Hematopoietic multipotent progenitor cell treated with erythropoietin and hydrocortisone succinate and interleukin-3 and kit ligand, for 8 days (in vitro differentiated cells): ENCODE measurements at regions not wholly inside any gene's neighbourhood (a gene's known extent, or its start where the extent isn't known, plus 50 kb on each side); places are given as distances from the start of the nearest gene placed in this dataset.

Experiments used
- DNase-seq: peaks from one replicate; pipeline ENCODE4 v3.0.0-alpha.2; 2015

- DNase-seq = no peak
Measured at GRCh38 chr6:115396112-115396906, 664.4 kb downstream of the FRK start.

DNA sequence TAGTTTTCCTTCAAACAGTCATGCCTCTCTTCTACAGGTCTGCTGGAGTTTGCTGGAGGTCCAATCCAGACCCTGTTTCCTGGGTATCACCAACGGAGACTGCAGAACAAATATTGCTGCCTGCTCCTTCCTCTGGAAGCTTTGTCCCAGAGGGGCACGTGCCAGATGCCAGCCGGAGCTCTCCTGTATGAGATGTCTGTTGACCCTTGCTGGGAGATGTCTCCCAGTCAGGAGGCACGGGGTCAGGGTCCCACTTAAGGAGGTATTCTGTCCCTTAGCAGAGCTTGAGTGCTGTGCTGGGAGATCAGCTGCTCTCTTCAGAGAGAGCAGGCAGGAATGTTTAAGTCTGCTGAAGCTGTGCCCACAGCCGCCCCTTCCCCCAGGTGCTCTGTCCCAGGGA is 666.9 kb downstream of the FRK start:
- DNase-seq = no peak

DNA sequence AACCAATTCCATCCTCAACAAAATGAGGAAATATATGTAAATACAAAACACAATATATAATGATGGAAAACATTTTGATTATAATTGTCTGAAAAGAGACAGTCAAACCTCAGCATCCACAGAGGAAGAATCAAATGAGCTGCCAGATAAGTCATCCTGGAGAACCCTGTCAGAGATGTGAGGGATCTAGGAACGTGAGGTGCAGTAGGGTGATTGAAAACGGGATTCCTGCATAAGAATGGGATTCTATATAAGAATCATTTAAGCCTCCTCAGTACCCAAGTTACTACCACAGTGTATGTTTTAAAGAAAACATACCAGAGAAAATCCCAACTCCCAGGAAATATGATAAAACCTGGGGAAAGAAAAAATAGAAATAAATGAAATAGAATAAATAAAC is 690.5 kb downstream of the FRK start:
- no peak for DNase-seq

GRCh38 chr6:115365783-115366182 is 694.9 kb downstream of the FRK start:
- no peak for DNase-seq

DNA sequence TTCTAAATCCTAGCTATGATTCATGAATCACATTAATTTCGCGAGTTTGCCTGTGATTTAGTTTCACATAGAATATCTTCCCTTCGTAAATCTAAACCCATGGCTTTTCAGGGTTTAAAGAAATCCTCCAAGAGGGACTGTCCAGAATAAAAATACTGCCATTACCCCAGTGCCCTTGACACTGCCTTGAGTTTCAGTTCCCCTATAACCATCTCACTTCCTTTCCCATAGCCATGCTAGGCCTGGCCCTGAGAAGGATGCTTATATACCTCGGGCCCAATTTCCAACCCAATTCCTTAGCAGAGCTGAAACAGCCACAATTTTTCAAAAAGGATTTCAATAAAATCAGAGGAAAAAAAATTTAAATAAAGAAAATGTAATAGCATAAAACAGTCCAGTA is 697.3 kb downstream of the FRK start:
- DNase-seq = no peak

DNA sequence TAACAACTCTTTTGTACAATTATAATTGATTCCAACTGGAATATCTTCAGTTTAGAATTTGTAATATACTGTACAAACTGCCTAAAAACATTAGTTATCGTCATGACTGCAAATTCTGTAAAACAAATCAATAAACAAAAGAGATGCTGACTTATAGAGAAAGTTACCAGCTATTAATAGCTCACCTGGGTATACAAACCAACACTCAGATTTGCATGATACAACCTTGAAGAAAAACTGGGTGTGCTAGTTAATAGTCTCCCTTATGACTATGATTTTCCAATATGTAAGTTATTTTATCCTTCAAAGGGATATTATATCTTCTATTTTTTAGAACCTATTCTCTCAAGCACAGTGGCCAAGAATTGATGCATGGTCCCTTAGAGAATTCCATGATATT is 698.5 kb downstream of the FRK start:
- no peak for DNase-seq

DNA sequence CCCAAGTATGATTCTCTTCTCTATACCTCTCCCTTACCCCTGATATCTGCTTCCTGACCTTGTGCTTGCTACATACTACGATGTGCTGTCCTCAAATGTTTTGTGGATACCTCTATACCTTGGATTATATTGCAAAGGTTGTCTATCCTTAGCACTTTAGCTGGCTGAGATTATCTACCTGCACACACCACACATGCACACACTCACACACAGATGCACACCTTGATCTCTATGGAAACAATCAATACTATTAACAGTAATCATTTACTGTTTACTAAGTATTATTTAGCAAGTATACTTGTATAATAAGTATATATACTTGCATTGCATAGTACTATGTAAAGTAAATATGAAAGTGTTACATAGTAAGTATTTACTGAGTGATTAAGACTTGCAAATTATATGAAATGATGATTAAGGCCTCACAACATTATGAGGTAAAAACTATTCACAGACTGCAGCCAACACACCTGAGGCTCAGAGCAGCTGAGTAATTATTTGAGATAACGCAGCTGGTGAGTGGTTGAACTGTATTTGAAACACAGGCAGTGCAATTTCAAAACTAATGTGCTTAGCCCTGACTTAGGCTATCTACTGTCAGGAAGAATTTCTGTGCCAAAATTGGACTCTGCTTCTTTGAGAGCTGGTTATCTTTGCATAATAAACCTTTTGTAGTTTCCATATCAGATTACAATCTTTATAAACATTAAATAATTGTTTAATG is 699.9 kb downstream of the FRK start:
- no peak for DNase-seq

DNA sequence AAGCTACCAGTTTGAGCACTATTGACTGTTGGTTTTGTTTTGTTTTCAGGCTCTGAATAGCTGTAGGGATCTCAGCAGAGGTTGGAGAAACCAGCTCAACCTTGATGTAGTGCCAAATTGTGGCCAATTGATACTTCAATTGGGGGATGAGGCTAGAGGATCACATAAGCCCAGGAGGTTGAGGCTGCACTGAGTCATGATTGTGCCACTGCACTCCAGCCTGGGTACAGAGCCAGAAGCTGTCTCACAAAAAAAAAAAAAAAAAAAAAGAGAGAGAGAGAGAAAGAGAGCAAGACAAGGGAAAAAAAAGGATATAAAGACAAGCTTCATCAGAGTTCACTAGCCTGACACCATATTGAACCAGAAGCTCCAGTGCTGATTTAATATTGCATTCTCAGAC is 702.1 kb downstream of the FRK start:
- no peak for DNase-seq

DNA sequence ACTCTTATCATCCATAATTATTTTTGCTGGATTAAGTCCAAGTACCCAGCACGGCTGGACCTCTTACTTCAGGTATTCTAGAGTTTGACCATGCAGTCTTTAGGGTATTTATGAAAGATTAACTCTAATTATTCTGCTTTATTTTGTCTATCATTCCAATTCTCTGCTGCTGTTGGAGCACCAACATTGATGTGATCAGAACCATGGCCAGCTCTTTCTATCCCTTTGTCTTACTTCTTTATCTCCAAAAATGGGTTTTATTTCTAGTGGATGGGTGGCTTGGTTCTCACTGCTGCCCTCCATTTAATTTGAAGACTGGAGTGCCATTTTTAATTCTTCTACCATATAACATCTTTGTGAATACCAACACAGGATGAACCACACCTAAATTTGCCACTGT is 704.3 kb downstream of the FRK start:
- no peak for DNase-seq

DNA sequence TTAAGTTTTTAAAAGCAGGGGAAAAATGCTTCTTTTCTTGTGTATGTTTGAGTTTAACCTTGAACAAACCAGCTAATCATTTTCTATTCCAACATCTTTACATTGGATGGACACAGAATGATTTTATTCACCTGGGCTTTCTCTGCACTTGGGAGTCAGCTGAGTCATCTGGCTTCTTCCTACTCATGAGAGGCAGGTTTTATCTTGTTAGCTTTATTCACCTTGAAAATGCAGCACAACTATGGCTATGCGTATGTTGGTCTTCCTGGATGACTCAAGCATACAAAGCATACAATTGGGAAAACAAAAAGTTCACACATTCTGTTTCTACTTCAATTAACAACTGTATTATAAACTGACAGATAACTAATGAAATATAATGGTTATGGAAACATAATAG is 737.7 kb downstream of the FRK start:
- no peak for DNase-seq

DNA sequence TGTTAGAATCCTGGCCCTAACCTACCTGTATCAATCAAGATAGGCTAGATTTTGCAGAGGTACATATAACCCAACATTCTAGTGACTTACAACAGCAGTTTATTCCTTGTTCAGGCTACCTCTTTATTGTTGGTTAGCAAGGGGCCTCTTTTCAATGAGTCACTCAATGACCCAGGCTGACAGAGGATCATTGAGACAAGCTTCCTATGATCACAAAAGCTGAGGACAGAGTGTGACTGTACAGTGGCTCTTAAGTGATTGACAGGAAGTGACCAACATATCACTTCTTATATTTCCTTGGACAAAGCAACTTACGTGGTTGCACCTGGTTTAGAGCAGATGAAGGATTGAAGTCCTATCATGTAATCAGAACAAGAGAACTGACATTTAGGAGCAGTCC is 740.9 kb downstream of the FRK start:
- DNase-seq = no peak

DNA sequence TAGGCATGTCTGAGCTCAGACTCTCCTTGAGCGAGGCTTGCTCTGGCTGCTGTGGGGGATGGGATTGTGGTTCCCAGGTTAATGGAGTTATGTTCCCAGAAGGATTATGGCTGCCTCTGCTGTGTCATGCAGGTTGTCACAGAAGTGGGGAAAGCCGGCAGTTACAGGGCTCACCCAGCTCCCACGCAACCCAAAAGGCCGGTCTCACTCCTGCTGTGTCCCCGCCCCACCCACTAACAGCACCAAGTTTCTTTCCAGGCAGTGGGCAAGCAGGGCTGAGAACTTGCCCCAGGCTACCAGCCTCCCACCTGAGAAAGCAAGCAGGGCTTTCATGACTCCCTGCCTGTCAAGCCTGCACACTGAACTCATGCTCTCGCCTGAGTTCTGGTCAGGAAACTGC is 750.5 kb downstream of the FRK start:
- no peak for DNase-seq

DNA sequence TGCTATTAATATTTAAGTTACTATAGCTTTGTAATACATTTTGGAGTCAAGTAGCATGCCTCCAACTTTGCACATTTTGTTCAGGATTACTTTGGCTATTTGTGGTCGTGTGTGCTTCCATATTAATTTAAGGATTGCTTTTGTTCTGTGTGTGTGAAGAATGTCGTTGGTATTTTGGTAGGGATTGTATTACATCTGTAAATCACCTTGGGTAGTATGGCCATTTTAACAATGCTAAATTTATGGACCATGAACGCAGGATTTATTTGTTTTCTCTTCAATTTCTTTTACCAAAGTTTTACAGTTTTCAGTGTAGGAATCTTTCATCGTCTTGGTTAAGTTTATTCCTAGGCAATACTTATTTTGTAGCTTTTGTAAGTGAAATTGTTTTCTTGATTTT is 758.0 kb downstream of the FRK start:
- DNase-seq = no peak

GRCh38 chr6:115287467-115287866 is 773.2 kb downstream of the FRK start:
- DNase-seq = no peak

DNA sequence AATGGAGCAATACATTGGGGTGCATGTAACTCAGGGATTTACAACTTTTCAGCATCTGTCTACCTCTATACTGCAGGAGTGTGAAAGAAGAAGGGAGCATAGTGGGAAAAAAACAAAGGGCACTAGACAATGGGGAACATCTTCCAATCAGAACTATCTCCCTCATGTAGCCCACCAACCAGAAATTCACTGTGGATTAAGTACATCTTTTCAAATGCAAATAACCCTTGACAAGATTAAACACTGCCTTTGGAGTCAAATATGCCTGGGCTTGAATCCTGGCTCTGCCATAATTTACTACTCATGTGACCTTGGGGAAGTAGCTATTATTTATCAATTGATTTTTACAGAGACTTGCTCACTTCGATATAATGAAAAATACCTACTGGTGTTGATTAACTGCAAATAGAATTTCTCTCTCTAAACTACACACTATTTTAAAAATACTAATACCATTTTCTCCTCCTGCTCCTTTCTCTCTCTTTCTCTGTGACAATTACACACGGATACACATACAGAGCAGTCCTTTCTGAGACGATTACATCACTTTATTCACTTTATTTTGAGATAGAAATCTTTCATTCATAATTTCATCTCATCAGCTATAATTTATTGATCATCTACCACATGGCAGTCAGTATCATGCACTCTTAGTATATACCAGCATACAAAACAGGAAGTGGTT is 783.7 kb downstream of the FRK start:
- DNase-seq = no peak

- DNase-seq = no peak
Measured at GRCh38 chr6:115272311-115272710, 788.4 kb downstream of the FRK start.

DNA sequence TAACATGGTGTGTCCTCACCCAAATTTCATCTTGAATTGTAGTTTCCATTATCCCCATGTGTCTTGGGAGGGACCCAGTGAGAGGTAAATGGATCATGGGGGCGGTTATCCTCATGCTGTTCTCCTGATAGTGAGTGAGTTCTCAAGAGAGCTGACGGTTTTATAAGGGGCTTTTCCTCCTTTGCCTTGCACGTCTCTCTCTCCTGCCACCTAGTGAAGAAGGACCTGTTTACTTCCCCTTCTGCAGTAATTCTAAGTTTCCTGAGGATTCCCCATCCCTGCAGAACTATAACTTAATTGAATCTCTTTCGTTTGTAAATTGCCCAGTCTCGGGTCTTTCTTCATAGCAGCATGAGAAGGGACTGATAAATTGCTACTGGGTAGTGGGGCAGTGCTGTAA is 789.3 kb downstream of the FRK start:
- no peak for DNase-seq

DNA sequence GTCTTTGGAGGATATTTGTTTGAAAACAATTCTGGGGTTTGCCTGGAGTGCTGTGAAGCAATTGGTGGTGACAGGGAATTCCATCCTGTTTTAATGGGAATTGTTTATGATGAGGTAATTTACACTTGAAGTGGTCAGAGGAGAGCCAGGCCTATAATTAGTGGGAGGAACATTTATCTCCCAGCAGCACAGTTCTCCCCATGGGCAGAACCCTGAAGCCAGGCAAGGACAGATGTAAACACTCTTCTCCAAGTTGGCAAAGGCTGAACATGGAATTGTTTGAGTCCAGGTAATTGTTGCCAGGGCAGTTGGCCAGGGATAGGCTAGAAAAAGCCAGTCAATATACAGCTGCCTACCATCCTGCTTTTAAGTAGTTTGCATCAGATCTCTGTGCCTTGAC is 789.7 kb downstream of the FRK start:
- DNase-seq = no peak

DNA sequence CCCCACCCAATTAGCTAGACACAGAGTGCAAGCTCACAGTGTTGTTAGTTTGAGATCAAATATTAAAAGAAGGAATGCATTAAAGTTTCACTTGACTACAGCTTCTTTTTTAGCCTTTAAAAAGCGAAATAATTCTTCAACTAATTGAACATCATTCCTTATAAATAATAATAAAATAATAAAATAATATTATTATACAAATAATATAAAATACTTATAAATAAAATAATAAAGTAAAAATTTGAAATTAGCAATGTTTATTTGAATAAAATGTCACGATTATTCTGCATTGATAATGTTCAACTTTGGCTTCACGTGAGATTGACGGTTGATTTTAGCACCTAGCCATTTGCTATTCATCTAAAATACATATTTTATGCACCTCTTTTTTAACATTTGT is 819.3 kb downstream of the FRK start:
- DNase-seq = no peak

DNA sequence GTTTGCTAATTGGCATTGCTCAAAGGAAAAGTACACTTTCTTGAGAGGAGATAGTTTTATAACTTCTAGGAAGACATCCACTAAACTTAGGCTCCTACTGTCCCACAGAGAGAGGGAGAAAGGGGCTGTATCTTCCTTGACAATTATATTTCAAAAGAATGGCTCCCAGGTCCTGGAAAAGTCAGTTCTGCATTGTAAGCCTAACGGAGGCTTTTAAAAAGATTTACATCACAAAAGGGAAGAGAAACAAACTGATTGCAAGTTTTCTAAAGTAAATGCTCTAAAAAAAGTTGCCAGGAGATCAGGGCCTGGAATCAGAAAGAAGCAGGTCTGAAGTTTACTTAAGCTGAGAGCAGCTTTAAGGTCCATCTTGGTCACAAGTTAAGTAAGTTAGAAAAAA is 839.5 kb downstream of the FRK start:
- DNase-seq = no peak

- no peak for DNase-seq
Measured at GRCh38 chr6:115220551-115221159, 840.0 kb downstream of the FRK start.

DNA sequence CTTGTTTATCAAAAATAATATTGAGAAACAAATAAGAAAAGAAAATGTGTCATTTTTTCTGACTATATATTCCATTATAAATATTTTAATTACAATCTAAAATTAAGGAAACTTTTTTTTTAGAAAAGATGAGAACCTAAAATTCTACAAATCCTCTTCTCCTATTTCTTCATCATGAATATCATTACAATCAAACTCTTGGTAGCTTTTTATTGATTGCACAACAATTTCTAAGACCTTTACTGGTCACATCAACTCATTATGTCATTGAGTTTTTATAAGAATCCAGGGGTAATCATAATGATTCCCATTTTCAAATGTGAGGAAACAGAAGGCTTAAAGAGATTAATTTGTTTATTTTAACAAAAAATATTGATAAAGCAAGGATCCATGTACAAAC is 841.0 kb downstream of the FRK start:
- DNase-seq = no peak

DNA sequence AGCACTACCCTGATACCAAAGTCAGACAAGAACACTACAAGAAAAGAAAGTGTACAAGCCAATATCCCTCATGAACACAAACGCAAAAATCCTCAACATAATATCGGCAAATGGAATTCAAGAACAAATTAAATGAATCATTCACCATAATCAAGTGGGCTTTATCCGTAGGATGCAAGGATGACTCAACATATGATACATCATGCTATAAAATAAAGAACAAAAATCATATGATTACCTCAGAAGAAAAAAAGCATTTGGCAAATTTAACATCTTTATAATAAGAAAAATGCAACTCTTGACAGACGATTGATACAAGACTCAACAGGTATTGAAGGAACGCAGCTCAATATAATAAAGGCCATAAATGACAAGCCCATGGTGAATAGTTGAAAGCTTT is 843.9 kb downstream of the FRK start:
- no peak for DNase-seq

- DNase-seq = no peak
Measured at GRCh38 chr6:115214283-115214682, 846.4 kb downstream of the FRK start.
